Osteoblast (primary cell): ENCODE measurements at regions not wholly inside any gene's neighbourhood (a gene's known extent, or its start where the extent isn't known, plus 50 kb on each side); places are given as distances from the start of the nearest gene placed in this dataset.

ENCODE experiments used
- DNase-seq: peaks from one replicate; pipeline ENCODE4 v3.0.0; 2011; ENCODE audit warnings: low spot score, mixed read lengths; ENCODE audit not compliant: insufficient read length; ENCODE audit errors: missing footprints
- H2AFZ ChIP-seq: 2 replicates; pipeline ENCODE4 v1.6.0; 2011; ENCODE audit warnings: mild to moderate bottlenecking, low read length
- H3K27ac ChIP-seq: 2 replicates; pipeline ENCODE4 v1.5.1; 2011; ENCODE audit warnings: mild to moderate bottlenecking, low read depth, low read length, moderate library complexity
- H3K27me3 ChIP-seq: 2 replicates; pipeline ENCODE4 v1.6.0; 2012; ENCODE audit warnings: mild to moderate bottlenecking, control low read depth, inconsistent platforms, low read length, moderate library complexity; ENCODE audit not compliant: insufficient read depth
- H3K36me3 ChIP-seq: 2 replicates; pipeline ENCODE4 v1.5.1; 2011; ENCODE audit warnings: mild to moderate bottlenecking, low read length, control low read depth, moderate library complexity; ENCODE audit not compliant: insufficient read depth
- H3K4me1 ChIP-seq: 2 replicates; pipeline ENCODE4 v1.5.1; 2011; ENCODE audit warnings: mild to moderate bottlenecking, low read length, control low read depth, moderate library complexity; ENCODE audit not compliant: insufficient read depth
- H3K4me2 ChIP-seq: 2 replicates; pipeline ENCODE4 v1.6.0; 2011; ENCODE audit warnings: mild to moderate bottlenecking, low read length; ENCODE audit not compliant: insufficient read depth
- H3K4me3 ChIP-seq: fragments of 200-600 bp; sonication (generic); 3 replicates; pipeline ENCODE4 v1.5.1; 2012; ENCODE audit warnings: mild to moderate bottlenecking, low read length, inconsistent platforms; ENCODE audit not compliant: insufficient read depth
- H3K79me2 ChIP-seq: 2 replicates; pipeline ENCODE4 v1.6.0; 2012; ENCODE audit warnings: mild to moderate bottlenecking, low read length, control low read depth, inconsistent platforms; ENCODE audit not compliant: insufficient read depth
- H3K9me3 ChIP-seq: 2 replicates; pipeline ENCODE4 v1.5.1; 2011; ENCODE audit warnings: low read depth, low read length, control low read depth
- H4K20me1 ChIP-seq: 2 replicates; pipeline ENCODE4 v1.6.0; 2012; ENCODE audit warnings: mild to moderate bottlenecking, low read length, control low read depth; ENCODE audit not compliant: insufficient read depth
- TF ChIP-seq, protein P1 (sequence below): IDR thresholded peaks from 2 replicates; pipeline ENCODE4 v1.5.1; 2011; ENCODE audit warnings: mild to moderate bottlenecking, low read depth, low read length, moderate library complexity; ENCODE audit errors: extremely low read depth

DNA sequence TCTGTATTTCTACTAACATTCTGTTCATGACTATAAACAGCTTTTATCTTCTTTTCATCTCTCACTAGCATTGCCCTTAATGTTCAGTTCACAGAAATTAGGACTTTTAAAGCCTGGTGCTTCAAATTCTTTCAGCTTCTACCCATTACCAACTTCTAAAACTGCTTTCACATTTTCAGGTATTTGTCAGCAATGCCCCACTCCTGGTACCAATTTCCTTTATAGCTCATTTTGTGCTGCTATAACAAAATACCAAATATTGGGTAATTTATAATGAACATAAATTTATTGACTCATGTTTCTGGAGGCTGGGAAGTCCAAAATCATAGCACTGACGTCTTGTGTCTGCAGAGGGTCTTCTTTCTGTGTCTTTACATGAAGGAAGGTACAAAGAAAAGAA, 753.1 kb upstream of the CCDC54 start:
- peaks cover 8% of the 10 kb centered on the region for H3K9me3 ChIP-seq
- H3K27ac ChIP-seq = no peak overlapping the region
- no peaks in the 10 kb centered on the region for H3K79me2 ChIP-seq
- no peaks in the 10 kb centered on the region for H4K20me1 ChIP-seq
- no peaks in the 10 kb centered on the region for H3K27me3 ChIP-seq
- peaks cover 11% of the 10 kb centered on the region for H3K4me1 ChIP-seq
- H3K4me3 ChIP-seq = no peak overlapping the region
- TF ChIP-seq, protein P1, sequence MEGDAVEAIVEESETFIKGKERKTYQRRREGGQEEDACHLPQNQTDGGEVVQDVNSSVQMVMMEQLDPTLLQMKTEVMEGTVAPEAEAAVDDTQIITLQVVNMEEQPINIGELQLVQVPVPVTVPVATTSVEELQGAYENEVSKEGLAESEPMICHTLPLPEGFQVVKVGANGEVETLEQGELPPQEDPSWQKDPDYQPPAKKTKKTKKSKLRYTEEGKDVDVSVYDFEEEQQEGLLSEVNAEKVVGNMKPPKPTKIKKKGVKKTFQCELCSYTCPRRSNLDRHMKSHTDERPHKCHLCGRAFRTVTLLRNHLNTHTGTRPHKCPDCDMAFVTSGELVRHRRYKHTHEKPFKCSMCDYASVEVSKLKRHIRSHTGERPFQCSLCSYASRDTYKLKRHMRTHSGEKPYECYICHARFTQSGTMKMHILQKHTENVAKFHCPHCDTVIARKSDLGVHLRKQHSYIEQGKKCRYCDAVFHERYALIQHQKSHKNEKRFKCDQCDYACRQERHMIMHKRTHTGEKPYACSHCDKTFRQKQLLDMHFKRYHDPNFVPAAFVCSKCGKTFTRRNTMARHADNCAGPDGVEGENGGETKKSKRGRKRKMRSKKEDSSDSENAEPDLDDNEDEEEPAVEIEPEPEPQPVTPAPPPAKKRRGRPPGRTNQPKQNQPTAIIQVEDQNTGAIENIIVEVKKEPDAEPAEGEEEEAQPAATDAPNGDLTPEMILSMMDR = no peak
- no peak overlapping the region for H3K4me2 ChIP-seq
- H2AFZ ChIP-seq = no peak overlapping the region
- peaks cover 9% of the 10 kb centered on the region for H3K36me3 ChIP-seq
- no peak for DNase-seq

DNA sequence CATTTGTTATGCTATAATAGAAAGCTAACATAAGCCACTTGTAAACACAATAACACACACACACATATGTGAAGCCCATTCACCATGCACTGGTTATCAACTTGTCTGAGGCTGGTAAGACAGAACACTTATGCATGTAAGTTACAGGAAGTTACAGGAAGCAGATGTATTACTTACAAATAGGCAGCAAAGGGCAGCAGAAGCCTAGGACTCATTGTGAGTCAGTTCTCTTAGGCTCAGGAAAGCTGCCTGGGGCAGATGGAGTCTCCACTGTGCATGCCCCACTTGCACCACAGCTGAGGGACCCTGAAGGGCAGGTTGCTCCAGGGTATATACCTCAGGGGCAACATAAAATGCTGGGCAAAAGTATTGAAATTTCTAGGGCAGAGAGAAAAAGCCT, 748.8 kb upstream of the CCDC54 start:
- Histone ChIP-seq H3K9me3 (peaks cover 3% of the 10 kb centered on the region), H3K4me3 (no peak overlapping the region), H3K79me2 (no peaks in the 10 kb centered on the region), H3K4me2 (no peak overlapping the region), H3K27me3 (no peaks in the 10 kb centered on the region), H3K27ac (peak overlapping the region; percentile 25), H3K36me3 (no peaks in the 10 kb centered on the region), H4K20me1 (no peaks in the 10 kb centered on the region), H2AFZ (peak overlapping the region; percentile 58), H3K4me1 (peaks cover 19% of the 10 kb centered on the region)
- TF ChIP-seq, protein P1 = peak; percentile 7
- DNase-seq = no peak

DNA sequence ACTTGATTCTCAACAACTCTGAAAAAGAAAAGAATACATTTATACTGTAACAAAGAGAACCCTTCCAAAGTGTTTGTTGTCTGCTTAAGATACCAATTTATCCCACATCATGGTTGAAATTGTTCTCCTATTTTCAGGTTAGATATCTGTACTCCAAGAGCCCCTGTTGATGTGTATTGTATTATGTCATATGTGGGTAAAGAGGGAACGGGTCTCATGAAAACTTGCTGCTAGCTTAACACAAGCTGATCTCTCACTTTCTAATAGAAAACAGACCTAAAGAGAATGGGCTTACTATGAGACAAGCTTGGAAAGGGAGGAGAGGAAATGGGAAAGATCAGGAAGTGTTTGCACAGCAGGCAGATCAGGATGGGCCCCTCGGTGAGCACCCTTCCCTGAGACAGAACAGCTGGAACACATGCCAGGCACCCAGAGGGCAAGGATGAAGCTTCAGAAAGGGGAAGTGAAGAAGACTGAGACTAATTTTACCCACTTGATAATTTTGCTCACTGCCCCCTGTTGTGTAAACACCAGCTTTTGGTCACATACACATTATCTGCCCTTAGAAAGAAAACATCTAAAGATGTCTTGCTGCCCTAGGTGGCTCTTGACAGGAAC, 747.9 kb upstream of the CCDC54 start:
- Histone ChIP-seq H3K4me1 (peaks cover 19% of the 10 kb centered on the region), H3K27ac (peak overlapping the region; percentile 30), H3K27me3 (no peaks in the 10 kb centered on the region), H3K36me3 (no peaks in the 10 kb centered on the region), H3K9me3 (no peaks in the 10 kb centered on the region), H3K4me2 (no peak overlapping the region), H2AFZ (peak overlapping the region; percentile 67), H3K4me3 (no peak overlapping the region), H4K20me1 (no peaks in the 10 kb centered on the region), H3K79me2 (no peaks in the 10 kb centered on the region)
- TF ChIP-seq, protein P1 = no peak
- no peak for DNase-seq

- no peaks in the 10 kb centered on the region for H3K79me2 ChIP-seq
- no peak overlapping the region for H3K4me2 ChIP-seq
- no peak overlapping the region for H3K4me3 ChIP-seq
- peaks cover 33% of the 10 kb centered on the region for H3K4me1 ChIP-seq
- TF ChIP-seq, protein P1 = no peak
- no peaks in the 10 kb centered on the region for H3K9me3 ChIP-seq
- no peaks in the 10 kb centered on the region for H3K36me3 ChIP-seq
- H3K27ac ChIP-seq = peak overlapping the region; percentile 26
- H4K20me1 ChIP-seq = no peaks in the 10 kb centered on the region
- H2AFZ ChIP-seq = no peak overlapping the region
- H3K27me3 ChIP-seq = no peaks in the 10 kb centered on the region
- DNase-seq = no peak
Observed at GRCh38 chr3:106631373-106632108, 745.7 kb upstream of the CCDC54 start.
